ENCODE measurements at regions not wholly inside any gene's neighbourhood (a gene's known extent, or its start where the extent isn't known, plus 50 kb on each side); places are given as distances from the start of the nearest gene placed in this dataset.

GRCh38 chr7:110337646-110338045 is 753.3 kb upstream of the LRRN3 start:
- no peak for DNase-seq (ENCODE audit: low spot score in 2 of 2)
- Histone ChIP-seq H3K4me3 (no peak overlapping the region), H3K9me3 (no peaks in the 10 kb centered on the region), H3K36me3 (replicated peaks) (no peaks in the 10 kb centered on the region), H3K4me1 (no peaks in the 10 kb centered on the region), H3K27me3 (ENCODE audit: low read depth) (no peaks in the 10 kb centered on the region)
- in situ Hi-C loops (cut with MboI; ENCODE audit: low sequenced_read_pairs), result no loop called here

DNA sequence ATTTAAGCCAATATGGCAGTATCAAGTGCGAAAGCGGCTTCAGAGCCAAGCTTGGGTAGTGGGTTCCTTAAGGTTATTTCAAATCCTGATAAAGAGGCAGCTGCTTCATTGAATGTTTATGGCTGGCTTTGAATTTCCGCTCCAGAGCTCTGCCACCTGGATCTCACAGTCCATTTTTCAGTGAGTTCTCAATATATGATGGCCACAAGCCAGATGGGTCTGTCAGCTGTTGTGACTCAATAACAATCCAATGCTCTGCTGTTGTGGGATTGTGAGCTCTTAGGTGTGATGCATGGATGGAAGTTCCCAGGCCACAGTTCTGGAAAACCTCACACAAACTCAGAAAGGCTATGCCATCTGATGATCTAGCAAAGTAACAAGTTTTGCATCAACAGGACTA is 743.8 kb upstream of the LRRN3 start:
- in situ Hi-C loops (cut with MboI; ENCODE audit: low sequenced_read_pairs), result no loop called here
- DNase-seq (ENCODE audit: low spot score in 2 of 2), result no peak
- H3K4me3 ChIP-seq, result no peak overlapping the region
- H3K9me3 ChIP-seq, result no peaks in the 10 kb centered on the region
- H3K27me3 ChIP-seq (ENCODE audit: low read depth), result no peaks in the 10 kb centered on the region
- H3K36me3 ChIP-seq (replicated peaks), result no peaks in the 10 kb centered on the region
- no peaks in the 10 kb centered on the region for H3K4me1 ChIP-seq

DNA sequence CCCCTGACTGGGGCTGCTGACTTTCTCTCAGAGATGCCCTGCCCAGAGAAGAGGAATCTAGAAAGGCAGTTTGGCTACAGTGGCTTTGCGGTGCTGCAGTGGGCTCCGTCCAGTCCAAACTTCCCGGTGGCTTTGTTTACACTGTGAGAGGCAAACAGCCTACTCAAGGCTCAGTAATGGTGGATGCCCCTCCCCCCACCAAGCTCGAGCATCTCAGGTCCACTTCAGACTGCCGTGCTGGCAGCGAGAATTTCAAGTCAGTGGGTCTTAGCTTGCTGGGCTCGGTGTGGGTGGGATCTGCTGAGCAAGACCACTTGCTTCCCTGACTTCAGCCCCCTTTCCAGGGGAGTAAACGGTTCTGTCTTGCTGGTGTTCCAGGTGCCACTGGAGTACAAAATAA is 734.5 kb upstream of the LRRN3 start:
- no peaks in the 10 kb centered on the region for H3K9me3 ChIP-seq
- no peak overlapping the region for H3K4me3 ChIP-seq
- H3K36me3 ChIP-seq (replicated peaks), result no peaks in the 10 kb centered on the region
- H3K4me1 ChIP-seq, result no peaks in the 10 kb centered on the region
- in situ Hi-C loops (cut with MboI; ENCODE audit: low sequenced_read_pairs), result no loop called here
- DNase-seq (ENCODE audit: low spot score in 2 of 2), result no peak
- no peaks in the 10 kb centered on the region for H3K27me3 ChIP-seq (ENCODE audit: low read depth)

DNA sequence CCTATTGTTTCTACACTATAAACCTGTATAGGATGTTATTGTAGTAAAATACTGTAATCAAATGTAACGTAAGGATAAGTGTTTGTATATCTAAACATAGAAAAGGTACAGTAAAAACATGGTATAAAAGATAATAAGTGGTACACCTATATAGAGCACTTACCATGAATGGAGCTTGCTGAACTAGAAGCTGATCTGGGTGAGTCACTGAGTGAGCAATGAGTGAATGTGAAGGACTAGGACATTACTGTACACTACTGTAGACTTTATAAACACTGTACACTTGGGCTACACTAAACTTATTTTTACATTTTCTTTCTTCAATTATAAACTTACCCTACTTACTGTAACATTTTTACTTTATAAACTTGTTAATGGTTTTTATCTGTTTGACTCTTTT is 732.9 kb upstream of the LRRN3 start:
- no peaks in the 10 kb centered on the region for H3K9me3 ChIP-seq
- H3K4me3 ChIP-seq, result no peak overlapping the region
- no peaks in the 10 kb centered on the region for H3K4me1 ChIP-seq
- no peaks in the 10 kb centered on the region for H3K27me3 ChIP-seq (ENCODE audit: low read depth)
- H3K36me3 ChIP-seq (replicated peaks), result no peaks in the 10 kb centered on the region
- no peak for DNase-seq (ENCODE audit: low spot score in 2 of 2)
- in situ Hi-C loops (cut with MboI; ENCODE audit: low sequenced_read_pairs), result no loop called here

DNA sequence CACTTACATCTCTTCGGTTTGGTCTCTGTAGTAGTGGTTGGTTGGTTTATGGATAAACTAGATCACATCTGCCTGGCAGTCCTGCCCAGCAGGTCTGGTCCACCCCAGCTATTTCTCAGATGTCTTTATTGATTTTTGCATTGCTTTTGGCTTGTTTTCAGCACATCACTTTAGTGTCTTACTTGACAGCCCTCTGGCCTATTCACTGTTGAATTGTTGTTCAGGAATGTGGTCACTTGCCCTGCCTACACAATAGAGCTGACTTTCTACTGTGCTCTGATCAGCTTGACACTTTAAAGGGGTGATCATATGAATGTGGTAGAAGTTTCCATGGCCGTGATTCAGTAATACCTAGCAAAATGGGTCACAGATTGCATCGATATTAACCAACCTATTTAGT is 719.2 kb upstream of the LRRN3 start:
- in situ Hi-C loops (cut with MboI; ENCODE audit: low sequenced_read_pairs), result no loop called here
- no peaks in the 10 kb centered on the region for H3K27me3 ChIP-seq (ENCODE audit: low read depth)
- no peak overlapping the region for H3K4me3 ChIP-seq
- H3K9me3 ChIP-seq, result no peaks in the 10 kb centered on the region
- no peaks in the 10 kb centered on the region for H3K36me3 ChIP-seq (replicated peaks)
- H3K4me1 ChIP-seq, result no peaks in the 10 kb centered on the region
- DNase-seq (ENCODE audit: low spot score in 2 of 2), result no peak

DNA sequence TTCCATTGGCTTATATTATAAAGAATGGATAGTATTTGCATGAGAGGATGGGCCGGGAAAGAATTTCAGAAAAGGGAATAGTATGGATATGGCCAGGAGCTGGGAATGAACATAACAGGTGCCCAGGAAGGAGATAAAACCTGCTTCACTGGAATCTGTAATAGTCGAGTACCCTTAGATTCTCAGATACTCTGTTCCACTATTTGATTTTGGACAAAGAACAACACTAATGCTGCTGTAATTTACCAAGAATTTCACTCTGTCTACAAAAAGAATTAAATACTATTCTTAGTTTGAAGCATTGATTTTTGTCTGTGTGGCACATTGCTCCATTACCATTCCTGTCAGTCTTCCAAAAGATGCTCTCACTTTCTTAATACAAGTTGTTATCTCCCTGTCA is 718.2 kb upstream of the LRRN3 start:
- no peaks in the 10 kb centered on the region for H3K4me1 ChIP-seq
- no peak for DNase-seq (ENCODE audit: low spot score in 2 of 2)
- H3K36me3 ChIP-seq (replicated peaks), result no peaks in the 10 kb centered on the region
- no peaks in the 10 kb centered on the region for H3K27me3 ChIP-seq (ENCODE audit: low read depth)
- H3K9me3 ChIP-seq, result no peaks in the 10 kb centered on the region
- in situ Hi-C loops (cut with MboI; ENCODE audit: low sequenced_read_pairs), result no loop called here
- H3K4me3 ChIP-seq, result no peak overlapping the region

- in situ Hi-C loops (cut with MboI; ENCODE audit: low sequenced_read_pairs), result no loop called here
- DNase-seq (ENCODE audit: low spot score in 2 of 2), result no peak
Observed at GRCh38 chr7:110373416-110373815, 717.5 kb upstream of the LRRN3 start.

GRCh38 chr7:110373859-110374258 is 717.1 kb upstream of the LRRN3 start:
- Histone ChIP-seq H3K27me3 (ENCODE audit: low read depth) (no peaks in the 10 kb centered on the region), H3K4me3 (no peak overlapping the region), H3K9me3 (no peaks in the 10 kb centered on the region), H3K36me3 (replicated peaks) (no peaks in the 10 kb centered on the region), H3K4me1 (no peaks in the 10 kb centered on the region)
- in situ Hi-C loops (cut with MboI; ENCODE audit: low sequenced_read_pairs), result no loop called here
- peak in 1 of 2 experiments; percentile 15 for DNase-seq (ENCODE audit: low spot score in 2 of 2)

More at GRCh38 chr7:110373416-110373815, 717.5 kb upstream of the LRRN3 start:
- no peaks in the 10 kb centered on the region for H3K4me1 ChIP-seq
- H3K27me3 ChIP-seq (ENCODE audit: low read depth), result no peaks in the 10 kb centered on the region
- no peaks in the 10 kb centered on the region for H3K9me3 ChIP-seq
- no peaks in the 10 kb centered on the region for H3K36me3 ChIP-seq (replicated peaks)
- no peak overlapping the region for H3K4me3 ChIP-seq

GRCh38 chr7:110375068-110375467 is 715.9 kb upstream of the LRRN3 start:
- DNase-seq (ENCODE audit: low spot score in 2 of 2), result no peak
- H3K9me3 ChIP-seq, result no peaks in the 10 kb centered on the region
- H3K36me3 ChIP-seq (replicated peaks), result no peaks in the 10 kb centered on the region
- no peaks in the 10 kb centered on the region for H3K4me1 ChIP-seq
- in situ Hi-C loops (cut with MboI; ENCODE audit: low sequenced_read_pairs), result no loop called here
- no peak overlapping the region for H3K4me3 ChIP-seq
- H3K27me3 ChIP-seq (ENCODE audit: low read depth), result no peaks in the 10 kb centered on the region

DNA sequence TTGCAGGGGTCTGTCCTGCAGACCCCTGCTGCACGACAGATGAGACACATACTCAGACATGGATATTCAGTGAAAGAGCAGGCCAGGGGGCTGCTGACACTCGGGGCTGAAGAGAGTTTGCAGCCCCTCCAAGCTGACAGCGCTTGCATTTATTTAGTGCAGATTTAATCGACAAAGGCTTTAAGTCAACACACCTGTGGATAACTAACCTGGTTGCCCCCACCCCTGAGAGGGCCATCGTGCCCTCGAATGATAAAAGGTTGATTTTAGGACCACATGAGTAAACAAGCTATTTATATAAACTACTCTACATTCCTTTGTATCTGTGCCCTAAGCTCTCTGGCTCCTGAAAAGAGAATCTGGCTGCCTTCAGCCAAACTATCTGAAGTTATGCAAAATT is 708.2 kb upstream of the LRRN3 start:
- no peak overlapping the region for H3K4me3 ChIP-seq
- H3K36me3 ChIP-seq (replicated peaks), result no peaks in the 10 kb centered on the region
- H3K27me3 ChIP-seq (ENCODE audit: low read depth), result no peaks in the 10 kb centered on the region
- no peaks in the 10 kb centered on the region for H3K4me1 ChIP-seq
- in situ Hi-C loops (cut with MboI; ENCODE audit: low sequenced_read_pairs), result no loop called here
- no peaks in the 10 kb centered on the region for H3K9me3 ChIP-seq
- DNase-seq (ENCODE audit: low spot score in 2 of 2), result no peak

GRCh38 chr7:110386006-110386405 is 704.9 kb upstream of the LRRN3 start:
- H3K36me3 ChIP-seq (replicated peaks), result no peaks in the 10 kb centered on the region
- no peaks in the 10 kb centered on the region for H3K27me3 ChIP-seq (ENCODE audit: low read depth)
- no peaks in the 10 kb centered on the region for H3K9me3 ChIP-seq
- peaks cover 9% of the 10 kb centered on the region for H3K4me1 ChIP-seq
- in situ Hi-C loops (cut with MboI; ENCODE audit: low sequenced_read_pairs), result no loop called here
- no peak for DNase-seq (ENCODE audit: low spot score in 2 of 2)
- no peak overlapping the region for H3K4me3 ChIP-seq

DNA sequence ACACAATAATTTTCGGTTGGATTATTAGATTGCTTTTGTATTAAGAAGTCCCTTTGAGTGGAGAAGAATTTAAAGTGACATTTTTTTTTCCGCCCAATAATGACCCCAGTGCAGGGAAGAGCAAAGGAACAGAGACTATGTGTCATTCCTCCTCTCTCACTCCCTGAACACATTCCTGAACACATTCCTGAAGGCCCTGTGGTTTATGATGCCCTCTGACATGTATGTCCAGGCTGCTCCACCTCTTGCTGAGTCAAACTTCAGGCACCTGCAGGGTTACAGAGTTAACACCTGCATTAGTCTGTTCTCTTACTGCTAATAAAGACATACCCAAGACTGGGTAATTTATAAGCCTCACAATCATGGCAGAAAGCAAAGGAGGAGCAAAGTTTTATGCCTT is 704.0 kb upstream of the LRRN3 start:
- Histone ChIP-seq H3K4me1 (peaks cover 9% of the 10 kb centered on the region), H3K27me3 (ENCODE audit: low read depth) (no peaks in the 10 kb centered on the region), H3K36me3 (replicated peaks) (no peaks in the 10 kb centered on the region), H3K9me3 (no peaks in the 10 kb centered on the region), H3K4me3 (no peak overlapping the region)
- in situ Hi-C loops (cut with MboI; ENCODE audit: low sequenced_read_pairs), result no loop called here
- DNase-seq (ENCODE audit: low spot score in 2 of 2), result no peak

GRCh38 chr7:110387689-110388088 is 703.2 kb upstream of the LRRN3 start:
- in situ Hi-C loops (cut with MboI; ENCODE audit: low sequenced_read_pairs), result no loop called here
- DNase-seq (ENCODE audit: low spot score in 2 of 2), result no peak
- Histone ChIP-seq H3K36me3 (replicated peaks) (no peaks in the 10 kb centered on the region), H3K4me1 (peaks cover 9% of the 10 kb centered on the region), H3K4me3 (no peak overlapping the region), H3K27me3 (ENCODE audit: low read depth) (no peaks in the 10 kb centered on the region), H3K9me3 (no peaks in the 10 kb centered on the region)

DNA sequence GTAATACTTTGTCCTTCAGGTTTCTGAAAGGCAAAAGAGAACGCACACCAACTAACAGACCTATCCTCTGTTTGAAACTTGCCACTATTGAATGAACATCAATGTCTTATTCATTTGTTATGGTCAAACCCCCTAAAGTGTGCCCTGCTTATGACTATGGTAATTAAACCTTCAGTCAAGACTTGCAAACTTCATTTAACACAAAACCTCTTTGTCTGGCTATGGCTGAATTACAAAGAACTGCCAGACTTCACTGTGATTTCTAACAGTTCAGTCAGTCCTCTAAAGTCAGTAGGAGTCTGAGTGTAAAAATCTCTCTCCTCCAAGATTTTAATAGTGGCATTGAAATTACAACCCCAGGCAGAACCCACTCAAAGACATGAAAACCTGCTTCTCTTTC is 702.5 kb upstream of the LRRN3 start:
- in situ Hi-C loops (cut with MboI; ENCODE audit: low sequenced_read_pairs), result no loop called here
- DNase-seq (ENCODE audit: low spot score in 2 of 2), result peak; percentile 7 to 84
- Histone ChIP-seq H3K9me3 (no peaks in the 10 kb centered on the region), H3K27me3 (ENCODE audit: low read depth) (no peaks in the 10 kb centered on the region), H3K4me1 (peaks cover 9% of the 10 kb centered on the region), H3K36me3 (replicated peaks) (no peaks in the 10 kb centered on the region), H3K4me3 (no peak overlapping the region)

GRCh38 chr7:110396021-110396420 is 694.9 kb upstream of the LRRN3 start:
- Histone ChIP-seq H3K27me3 (ENCODE audit: low read depth) (no peaks in the 10 kb centered on the region), H3K4me1 (no peaks in the 10 kb centered on the region), H3K9me3 (no peaks in the 10 kb centered on the region), H3K4me3 (no peak overlapping the region), H3K36me3 (replicated peaks) (no peaks in the 10 kb centered on the region)
- in situ Hi-C loops (cut with MboI; ENCODE audit: low sequenced_read_pairs), result no loop called here
- DNase-seq (ENCODE audit: low spot score in 2 of 2), result no peak
